ENCODE measurements at regions not wholly inside any gene's neighbourhood (a gene's known extent, or its start where the extent isn't known, plus 50 kb on each side); places are given as distances from the start of the nearest gene placed in this dataset.

DNA sequence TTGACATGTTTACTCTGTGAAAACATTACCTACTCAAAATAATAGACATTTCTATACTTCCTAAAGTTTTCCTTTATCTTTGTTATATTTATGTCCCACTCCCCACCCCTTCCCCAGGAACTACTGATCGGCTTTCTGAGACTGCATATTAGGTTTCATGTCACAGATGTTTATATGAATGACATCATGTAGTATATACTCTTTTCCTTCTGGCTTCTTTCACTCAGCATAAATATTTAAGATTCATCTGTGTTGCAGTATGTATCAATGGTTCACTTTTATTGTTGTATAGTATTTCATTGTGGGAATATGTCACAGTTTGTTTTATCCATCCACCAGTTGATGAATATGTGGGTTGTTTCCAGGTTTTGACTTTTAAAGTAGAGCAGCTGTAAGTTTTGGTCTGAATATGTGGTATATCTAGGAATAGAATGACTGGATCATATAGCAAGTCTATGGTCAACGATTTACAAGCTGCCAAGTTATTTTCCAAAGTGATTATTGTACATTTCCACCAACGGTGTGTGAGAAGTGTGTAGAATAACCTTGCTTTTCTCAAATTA lies 73.8 kb upstream of the CAV2 start:
- peak; percentile 12 for ATAC-seq
- TF ChIP-seq SNAI2 (CRISPR knock-in tag; IDR thresholded peaks at IDR 0.05): no peak
- TF ChIP-seq, protein P1, sequence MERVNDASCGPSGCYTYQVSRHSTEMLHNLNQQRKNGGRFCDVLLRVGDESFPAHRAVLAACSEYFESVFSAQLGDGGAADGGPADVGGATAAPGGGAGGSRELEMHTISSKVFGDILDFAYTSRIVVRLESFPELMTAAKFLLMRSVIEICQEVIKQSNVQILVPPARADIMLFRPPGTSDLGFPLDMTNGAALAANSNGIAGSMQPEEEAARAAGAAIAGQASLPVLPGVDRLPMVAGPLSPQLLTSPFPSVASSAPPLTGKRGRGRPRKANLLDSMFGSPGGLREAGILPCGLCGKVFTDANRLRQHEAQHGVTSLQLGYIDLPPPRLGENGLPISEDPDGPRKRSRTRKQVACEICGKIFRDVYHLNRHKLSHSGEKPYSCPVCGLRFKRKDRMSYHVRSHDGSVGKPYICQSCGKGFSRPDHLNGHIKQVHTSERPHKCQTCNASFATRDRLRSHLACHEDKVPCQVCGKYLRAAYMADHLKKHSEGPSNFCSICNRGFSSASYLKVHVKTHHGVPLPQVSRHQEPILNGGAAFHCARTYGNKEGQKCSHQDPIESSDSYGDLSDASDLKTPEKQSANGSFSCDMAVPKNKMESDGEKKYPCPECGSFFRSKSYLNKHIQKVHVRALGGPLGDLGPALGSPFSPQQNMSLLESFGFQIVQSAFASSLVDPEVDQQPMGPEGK (CRISPR knock-in tag; IDR thresholded peaks at IDR 0.05; ENCODE audit: borderline replicate concordance): no peak
- TF ChIP-seq BACH2 (CRISPR knock-in tag; IDR thresholded peaks at IDR 0.05; ENCODE audit: borderline replicate concordance): no peak
- TF ChIP-seq TCF4 (CRISPR knock-in tag; IDR thresholded peaks at IDR 0.05; ENCODE audit: borderline replicate concordance): no peak
- no peak for TF ChIP-seq RARB (CRISPR knock-in tag; IDR thresholded peaks at IDR 0.05)
- TF ChIP-seq TSHZ2 (CRISPR knock-in tag; IDR thresholded peaks at IDR 0.05): no peak
- TF ChIP-seq CSDC2 (CRISPR knock-in tag; IDR thresholded peaks at IDR 0.05): no peak
- TF ChIP-seq, protein P2, sequence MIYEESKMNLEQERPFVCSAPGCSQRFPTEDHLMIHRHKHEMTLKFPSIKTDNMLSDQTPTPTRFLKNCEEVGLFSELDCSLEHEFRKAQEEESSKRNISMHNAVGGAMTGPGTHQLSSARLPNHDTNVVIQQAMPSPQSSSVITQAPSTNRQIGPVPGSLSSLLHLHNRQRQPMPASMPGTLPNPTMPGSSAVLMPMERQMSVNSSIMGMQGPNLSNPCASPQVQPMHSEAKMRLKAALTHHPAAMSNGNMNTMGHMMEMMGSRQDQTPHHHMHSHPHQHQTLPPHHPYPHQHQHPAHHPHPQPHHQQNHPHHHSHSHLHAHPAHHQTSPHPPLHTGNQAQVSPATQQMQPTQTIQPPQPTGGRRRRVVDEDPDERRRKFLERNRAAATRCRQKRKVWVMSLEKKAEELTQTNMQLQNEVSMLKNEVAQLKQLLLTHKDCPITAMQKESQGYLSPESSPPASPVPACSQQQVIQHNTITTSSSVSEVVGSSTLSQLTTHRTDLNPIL (CRISPR knock-in tag; IDR thresholded peaks at IDR 0.05; ENCODE audit: low read depth): no peak
- no peak for TF ChIP-seq ZFP30 (CRISPR knock-in tag; IDR thresholded peaks at IDR 0.05)
- no peak for TF ChIP-seq ZC3H10 (CRISPR knock-in tag; IDR thresholded peaks at IDR 0.05)
- no peak for TF ChIP-seq GLIS3 (CRISPR knock-in tag; IDR thresholded peaks at IDR 0.05)
- no peak for TF ChIP-seq ZNF70 (CRISPR knock-in tag; IDR thresholded peaks at IDR 0.05)
- TF ChIP-seq, protein P3, sequence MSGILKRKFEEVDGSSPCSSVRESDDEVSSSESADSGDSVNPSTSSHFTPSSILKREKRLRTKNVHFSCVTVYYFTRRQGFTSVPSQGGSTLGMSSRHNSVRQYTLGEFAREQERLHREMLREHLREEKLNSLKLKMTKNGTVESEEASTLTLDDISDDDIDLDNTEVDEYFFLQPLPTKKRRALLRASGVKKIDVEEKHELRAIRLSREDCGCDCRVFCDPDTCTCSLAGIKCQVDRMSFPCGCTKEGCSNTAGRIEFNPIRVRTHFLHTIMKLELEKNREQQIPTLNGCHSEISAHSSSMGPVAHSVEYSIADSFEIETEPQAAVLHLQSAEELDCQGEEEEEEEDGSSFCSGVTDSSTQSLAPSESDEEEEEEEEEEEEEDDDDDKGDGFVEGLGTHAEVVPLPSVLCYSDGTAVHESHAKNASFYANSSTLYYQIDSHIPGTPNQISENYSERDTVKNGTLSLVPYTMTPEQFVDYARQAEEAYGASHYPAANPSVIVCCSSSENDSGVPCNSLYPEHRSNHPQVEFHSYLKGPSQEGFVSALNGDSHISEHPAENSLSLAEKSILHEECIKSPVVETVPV (CRISPR knock-in tag; IDR thresholded peaks at IDR 0.05): no peak
- TF ChIP-seq ARNTL (CRISPR knock-in tag; IDR thresholded peaks at IDR 0.05; ENCODE audit: borderline replicate concordance, low read depth): no peak

DNA sequence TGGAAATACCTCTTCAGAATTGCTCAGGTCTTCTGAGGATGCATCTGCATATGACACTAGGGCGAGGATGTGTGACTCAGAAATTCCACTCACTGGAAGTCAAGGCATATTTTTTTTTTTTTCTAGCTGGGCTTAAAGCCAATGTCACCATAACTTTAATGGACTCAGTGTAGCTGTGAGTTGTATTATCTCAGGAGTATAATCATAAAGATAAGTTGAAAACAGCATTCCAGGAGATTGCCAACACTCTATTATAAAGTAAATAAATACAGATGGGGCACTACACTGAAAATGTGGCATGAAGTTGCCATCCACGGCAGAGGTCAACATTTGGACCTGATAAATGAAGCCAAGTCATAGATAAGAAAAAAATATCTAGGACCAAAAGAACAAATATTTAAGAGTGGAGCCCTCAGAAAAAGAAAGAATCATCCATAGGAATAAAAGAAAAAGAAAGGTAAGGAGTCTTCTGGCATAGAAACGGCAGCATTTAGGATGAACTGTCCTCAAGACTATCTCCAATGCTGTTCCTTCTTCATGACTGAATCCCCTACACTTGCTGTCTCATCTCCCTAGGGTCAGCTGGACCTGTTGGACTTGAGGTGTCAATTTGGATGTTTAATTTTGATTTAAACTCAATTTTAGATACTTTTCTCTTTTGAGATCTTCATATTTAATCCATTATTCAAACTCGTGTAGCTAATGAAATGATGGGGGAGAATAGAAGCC lies 72.9 kb upstream of the CAV2 start:
- peak; percentile 72 for ATAC-seq
- TF ChIP-seq TSHZ2 (CRISPR knock-in tag; IDR thresholded peaks at IDR 0.05) (no peak), ZNF70 (CRISPR knock-in tag; IDR thresholded peaks at IDR 0.05) (no peak), BACH2 (CRISPR knock-in tag; IDR thresholded peaks at IDR 0.05; ENCODE audit: borderline replicate concordance) (no peak), ESRRG (CRISPR knock-in tag; IDR thresholded peaks at IDR 0.05) (no peak), SNAI2 (CRISPR knock-in tag; IDR thresholded peaks at IDR 0.05) (no peak), ZNF565 (CRISPR knock-in tag; conservative IDR thresholded peaks at IDR 0.05; ENCODE audit: low read depth) (no peak), ZFP3 (CRISPR knock-in tag; IDR thresholded peaks at IDR 0.05) (no peak), ISL1 (CRISPR knock-in tag; IDR thresholded peaks at IDR 0.05) (no peak), TOX (CRISPR knock-in tag; IDR thresholded peaks at IDR 0.05; ENCODE audit: borderline replicate concordance) (no peak), RARB (CRISPR knock-in tag; IDR thresholded peaks at IDR 0.05) (no peak), PPARA (CRISPR knock-in tag; IDR thresholded peaks at IDR 0.05; ENCODE audit: borderline replicate concordance) (no peak), CSDC2 (CRISPR knock-in tag; IDR thresholded peaks at IDR 0.05) (no peak), GLIS3 (CRISPR knock-in tag; IDR thresholded peaks at IDR 0.05) (no peak)
- TF ChIP-seq, protein P1 (CRISPR knock-in tag; IDR thresholded peaks at IDR 0.05; ENCODE audit: borderline replicate concordance): no peak

Data from SK-N-SH treated with all-trans-retinoic acid at 6 μM for 48 hours (cell line).